ENCODE measurements at regions not wholly inside any gene's neighbourhood (a gene's known extent, or its start where the extent isn't known, plus 50 kb on each side); places are given as distances from the start of the nearest gene placed in this dataset.

DNA sequence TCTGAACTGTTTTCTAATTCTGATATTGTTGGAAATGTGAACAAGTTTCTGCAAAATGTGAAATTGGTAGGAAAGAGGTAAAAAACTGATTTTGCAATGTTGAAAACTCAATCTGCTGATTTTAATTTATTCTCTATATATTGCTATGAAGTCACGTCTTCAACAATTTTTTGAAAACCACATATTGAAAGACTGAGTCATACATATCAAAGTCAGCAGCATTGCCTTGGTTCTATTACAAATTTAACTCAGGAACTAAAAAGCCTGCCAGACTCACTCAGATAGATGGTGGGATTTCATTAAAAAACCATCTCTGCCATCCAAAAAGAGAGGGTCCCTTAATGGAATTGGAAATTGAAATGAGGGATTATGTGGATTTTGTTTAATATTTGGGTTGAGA is 351.4 kb downstream of the CNTN3 start:
- no peak for DNase-seq
- TF ChIP-seq, protein P1, sequence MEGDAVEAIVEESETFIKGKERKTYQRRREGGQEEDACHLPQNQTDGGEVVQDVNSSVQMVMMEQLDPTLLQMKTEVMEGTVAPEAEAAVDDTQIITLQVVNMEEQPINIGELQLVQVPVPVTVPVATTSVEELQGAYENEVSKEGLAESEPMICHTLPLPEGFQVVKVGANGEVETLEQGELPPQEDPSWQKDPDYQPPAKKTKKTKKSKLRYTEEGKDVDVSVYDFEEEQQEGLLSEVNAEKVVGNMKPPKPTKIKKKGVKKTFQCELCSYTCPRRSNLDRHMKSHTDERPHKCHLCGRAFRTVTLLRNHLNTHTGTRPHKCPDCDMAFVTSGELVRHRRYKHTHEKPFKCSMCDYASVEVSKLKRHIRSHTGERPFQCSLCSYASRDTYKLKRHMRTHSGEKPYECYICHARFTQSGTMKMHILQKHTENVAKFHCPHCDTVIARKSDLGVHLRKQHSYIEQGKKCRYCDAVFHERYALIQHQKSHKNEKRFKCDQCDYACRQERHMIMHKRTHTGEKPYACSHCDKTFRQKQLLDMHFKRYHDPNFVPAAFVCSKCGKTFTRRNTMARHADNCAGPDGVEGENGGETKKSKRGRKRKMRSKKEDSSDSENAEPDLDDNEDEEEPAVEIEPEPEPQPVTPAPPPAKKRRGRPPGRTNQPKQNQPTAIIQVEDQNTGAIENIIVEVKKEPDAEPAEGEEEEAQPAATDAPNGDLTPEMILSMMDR (IDR thresholded peaks at IDR 0.05) = no peak
- no CpG with 5 or more reads among the region's 1 CpG for WGBS (ENCODE audit: insufficient coverage)
- Mint-ChIP-seq H3K9me3 (no peaks in the 10 kb centered on the region), H3K27me3 (ENCODE audit: low read depth in 3 of 3) (peaks cover 0 to 1% (median 0%) of the 10 kb centered on the region in 3 donors), H3K4me3 (no peak overlapping the region), H3K27ac (no peak overlapping the region), H3K36me3 (no peaks in the 10 kb centered on the region), H3K4me1 (no peaks in the 10 kb centered on the region)
- Histone ChIP-seq H3K4me2 (replicated peaks; ENCODE audit: extremely low read depth, low read length, poor library complexity, severe bottlenecking) (no peak overlapping the region), H3K36me3 (replicated peaks in 1 of 2; ENCODE audit: control insufficient read depth in 1 of 2, insufficient read depth in 2 of 2, low read length in 2 of 2) (no peaks in the 10 kb centered on the region), H3K9me3 (replicated peaks in 1 of 2; ENCODE audit: control insufficient read depth in 1 of 2, insufficient read depth in 1 of 2, low read length in 2 of 2) (no peaks in the 10 kb centered on the region), H4K20me1 (ENCODE audit: insufficient read depth, low read length) (no peaks in the 10 kb centered on the region), H3K27ac (ENCODE audit: low read depth in 1 of 2, low read length in 2 of 2) (no peak overlapping the region), H2AFZ (ENCODE audit: insufficient read depth, low read depth, low read length, poor library complexity, severe bottlenecking) (no peak overlapping the region), H3K9ac (ENCODE audit: insufficient read depth, low read length, poor library complexity, severe bottlenecking) (no peak overlapping the region), H3K27me3 (ENCODE audit: control insufficient read depth in 2 of 2, insufficient read depth in 2 of 2, low read length in 2 of 2) (no peaks in the 10 kb centered on the region), H3K79me2 (ENCODE audit: insufficient read depth, low read length) (no peaks in the 10 kb centered on the region), H3K4me3 (replicated peaks in 1 of 3; ENCODE audit: low read depth in 2 of 3, low read length in 3 of 3) (no peak overlapping the region), H3K4me1 (ENCODE audit: control insufficient read depth in 1 of 2, insufficient read depth in 2 of 2, low read length in 2 of 2) (no peaks in the 10 kb centered on the region)
- intact Hi-C loops (cut with micrococcal nuclease) = no loop called here

DNA sequence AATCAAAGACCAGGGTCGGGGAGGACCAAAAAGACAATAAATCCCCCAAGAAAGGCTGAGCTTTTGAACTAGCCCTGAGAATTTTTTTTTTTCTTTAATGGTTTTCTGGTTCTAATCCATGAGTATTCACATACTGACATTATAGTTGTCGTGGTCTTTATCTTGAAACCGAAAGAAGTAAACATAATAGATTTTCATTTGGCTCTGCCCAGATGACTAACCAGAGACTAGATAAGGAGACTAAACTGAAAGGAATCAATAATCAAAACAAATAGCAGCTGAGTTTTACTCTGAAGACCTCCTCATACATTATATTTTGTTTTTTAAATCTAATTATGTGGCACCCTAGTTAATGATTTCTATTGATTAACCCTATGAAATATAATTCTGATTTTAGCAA is 381.4 kb downstream of the CNTN3 start:
- whole genome bisulfite sequencing (ENCODE audit: insufficient coverage) = no CpG with 5 or more reads among the region's 3 CpGs
- DNase-seq = no peak
- intact Hi-C loops (cut with micrococcal nuclease) = no loop called here

More for the DNA sequence above, 381.4 kb downstream of the CNTN3 start:
- H3K27ac ChIP-seq (ENCODE audit: low read depth in 1 of 2, low read length in 2 of 2) = no peak overlapping the region
- Mint-ChIP-seq H3K4me1 (no peaks in the 10 kb centered on the region), H3K36me3 (no peaks in the 10 kb centered on the region), H3K4me3 (no peak overlapping the region), H3K27ac (no peak overlapping the region), H3K9me3 (peaks cover 0 to 15% (median 7%) of the 10 kb centered on the region in 7 donors), H3K27me3 (ENCODE audit: low read depth in 3 of 3) (no peaks in the 10 kb centered on the region)
- no peak overlapping the region for H3K9ac ChIP-seq (ENCODE audit: insufficient read depth, low read length, poor library complexity, severe bottlenecking)
- TF ChIP-seq, protein P1 (IDR thresholded peaks at IDR 0.05) = no peak
- H3K4me2 ChIP-seq (replicated peaks; ENCODE audit: extremely low read depth, low read length, poor library complexity, severe bottlenecking) = no peak overlapping the region
- no peaks in the 10 kb centered on the region for H3K4me1 ChIP-seq (ENCODE audit: control insufficient read depth in 1 of 2, insufficient read depth in 2 of 2, low read length in 2 of 2)
- no peaks in the 10 kb centered on the region for H3K79me2 ChIP-seq (ENCODE audit: insufficient read depth, low read length)
- no peaks in the 10 kb centered on the region for H3K36me3 ChIP-seq (replicated peaks in 1 of 2; ENCODE audit: control insufficient read depth in 1 of 2, insufficient read depth in 2 of 2, low read length in 2 of 2)
- H3K27me3 ChIP-seq (ENCODE audit: control insufficient read depth in 2 of 2, insufficient read depth in 2 of 2, low read length in 2 of 2) = no peaks in the 10 kb centered on the region
- H3K9me3 ChIP-seq (replicated peaks in 1 of 2; ENCODE audit: control insufficient read depth in 1 of 2, insufficient read depth in 1 of 2, low read length in 2 of 2) = peaks cover 0 to 13% of the 10 kb centered on the region in 2 donors
- H2AFZ ChIP-seq (ENCODE audit: insufficient read depth, low read depth, low read length, poor library complexity, severe bottlenecking) = no peak overlapping the region
- H4K20me1 ChIP-seq (ENCODE audit: insufficient read depth, low read length) = no peaks in the 10 kb centered on the region
- no peak overlapping the region for H3K4me3 ChIP-seq (replicated peaks in 1 of 3; ENCODE audit: low read depth in 2 of 3, low read length in 3 of 3)

All from CD14-positive monocyte (primary cell).